ENCODE measurements at regions not wholly inside any gene's neighbourhood (a gene's known extent, or its start where the extent isn't known, plus 50 kb on each side); places are given as distances from the start of the nearest gene placed in this dataset.

- no peak for DNase-seq
These were observed 80.6 kb downstream of the VSTM2A start for GRCh38 chr7:54622696-54623309.

Measured in activated CD4-positive, alpha-beta T cell treated with anti-CD3 and anti-CD28 coated beads, Interleukin-2, Interleukin-6, amounts not matched to agents 100 ng/mL and 50 ng/mL, durations not matched to agents 16 hours and 8 hours (primary cell).